ENCODE measurements at regions not wholly inside any gene's neighbourhood (a gene's known extent, or its start where the extent isn't known, plus 50 kb on each side); places are given as distances from the start of the nearest gene placed in this dataset.
A peak's percentile ranks its signal among the peaks of the same experiment; 100 is the strongest.

- H3K9ac ChIP-seq (ENCODE audit: insufficient read length, low read depth): no peak overlapping the region
- no peaks in the 10 kb centered on the region for H3K36me3 ChIP-seq (ENCODE audit: insufficient read depth, insufficient read length, low read length)
- H3K27me3 ChIP-seq (ENCODE audit: insufficient read depth, insufficient read length): no peaks in the 10 kb centered on the region
- no peak for TF ChIP-seq ZNF274 (IDR thresholded peaks at IDR 0.05; ENCODE audit: low read depth, low read length)
- TF ChIP-seq SUZ12 (IDR thresholded peaks at IDR 0.05; ENCODE audit: extremely low read depth, insufficient read depth, insufficient read length): no peak
- TF ChIP-seq YY1 (IDR thresholded peaks at IDR 0.05; ENCODE audit: insufficient read depth, insufficient read length): no peak
- no peaks in the 10 kb centered on the region for H3K9me3 ChIP-seq (ENCODE audit: insufficient read depth, low read length)
- H3K4me1 ChIP-seq (ENCODE audit: insufficient read depth, insufficient read length): no peaks in the 10 kb centered on the region
- DNase-seq (ENCODE audit: low read depth, low spot score): peak; percentile 27
- H3K4me3 ChIP-seq (ENCODE audit: insufficient read length, low read depth): no peak overlapping the region
These were observed 353.9 kb upstream of the TENM4 start for GRCh38 chr11:79794484-79795393.

GRCh38 chr11:79794057-79794456 is 353.2 kb upstream of the TENM4 start:
- TF ChIP-seq ZNF274 (IDR thresholded peaks at IDR 0.05; ENCODE audit: low read depth, low read length): no peak
- no peak for TF ChIP-seq YY1 (IDR thresholded peaks at IDR 0.05; ENCODE audit: insufficient read depth, insufficient read length)
- no peak for TF ChIP-seq SUZ12 (IDR thresholded peaks at IDR 0.05; ENCODE audit: extremely low read depth, insufficient read depth, insufficient read length)
- H3K36me3 ChIP-seq (ENCODE audit: insufficient read depth, insufficient read length, low read length): no peaks in the 10 kb centered on the region
- DNase-seq (ENCODE audit: low read depth, low spot score): no peak
- H3K27me3 ChIP-seq (ENCODE audit: insufficient read depth, insufficient read length): no peaks in the 10 kb centered on the region
- no peak overlapping the region for H3K4me3 ChIP-seq (ENCODE audit: insufficient read length, low read depth)
- no peaks in the 10 kb centered on the region for H3K9me3 ChIP-seq (ENCODE audit: insufficient read depth, low read length)
- no peaks in the 10 kb centered on the region for H3K4me1 ChIP-seq (ENCODE audit: insufficient read depth, insufficient read length)
- no peak overlapping the region for H3K9ac ChIP-seq (ENCODE audit: insufficient read length, low read depth)

- Histone ChIP-seq H3K27me3 (ENCODE audit: insufficient read depth, insufficient read length) (no peaks in the 10 kb centered on the region), H3K36me3 (ENCODE audit: insufficient read depth, insufficient read length, low read length) (no peaks in the 10 kb centered on the region), H3K4me1 (ENCODE audit: insufficient read depth, insufficient read length) (no peaks in the 10 kb centered on the region), H3K9ac (ENCODE audit: insufficient read length, low read depth) (no peak overlapping the region), H3K9me3 (ENCODE audit: insufficient read depth, low read length) (no peaks in the 10 kb centered on the region), H3K4me3 (ENCODE audit: insufficient read length, low read depth) (no peak overlapping the region)
- no peak for TF ChIP-seq YY1 (IDR thresholded peaks at IDR 0.05; ENCODE audit: insufficient read depth, insufficient read length)
- TF ChIP-seq ZNF274 (IDR thresholded peaks at IDR 0.05; ENCODE audit: low read depth, low read length): no peak
- TF ChIP-seq SUZ12 (IDR thresholded peaks at IDR 0.05; ENCODE audit: extremely low read depth, insufficient read depth, insufficient read length): no peak
- DNase-seq (ENCODE audit: low read depth, low spot score): no peak
These were observed 346.1 kb upstream of the TENM4 start for GRCh38 chr11:79786961-79787360.

- H3K9ac ChIP-seq (ENCODE audit: insufficient read length, low read depth): no peak overlapping the region
- TF ChIP-seq ZNF274 (IDR thresholded peaks at IDR 0.05; ENCODE audit: low read depth, low read length): no peak
- no peak for TF ChIP-seq SUZ12 (IDR thresholded peaks at IDR 0.05; ENCODE audit: extremely low read depth, insufficient read depth, insufficient read length)
- TF ChIP-seq YY1 (IDR thresholded peaks at IDR 0.05; ENCODE audit: insufficient read depth, insufficient read length): no peak
- DNase-seq (ENCODE audit: low read depth, low spot score): no peak
- H3K4me1 ChIP-seq (ENCODE audit: insufficient read depth, insufficient read length): no peaks in the 10 kb centered on the region
- H3K27me3 ChIP-seq (ENCODE audit: insufficient read depth, insufficient read length): no peaks in the 10 kb centered on the region
- H3K9me3 ChIP-seq (ENCODE audit: insufficient read depth, low read length): no peaks in the 10 kb centered on the region
- H3K4me3 ChIP-seq (ENCODE audit: insufficient read length, low read depth): no peak overlapping the region
- H3K36me3 ChIP-seq (ENCODE audit: insufficient read depth, insufficient read length, low read length): no peaks in the 10 kb centered on the region
These were observed 343.0 kb upstream of the TENM4 start for GRCh38 chr11:79783833-79784232.

- H3K9me3 ChIP-seq (ENCODE audit: insufficient read depth, low read length): no peaks in the 10 kb centered on the region
- no peaks in the 10 kb centered on the region for H3K27me3 ChIP-seq (ENCODE audit: insufficient read depth, insufficient read length)
- H3K9ac ChIP-seq (ENCODE audit: insufficient read length, low read depth): no peak overlapping the region
- no peak for TF ChIP-seq YY1 (IDR thresholded peaks at IDR 0.05; ENCODE audit: insufficient read depth, insufficient read length)
- TF ChIP-seq SUZ12 (IDR thresholded peaks at IDR 0.05; ENCODE audit: extremely low read depth, insufficient read depth, insufficient read length): no peak
- TF ChIP-seq ZNF274 (IDR thresholded peaks at IDR 0.05; ENCODE audit: low read depth, low read length): no peak
- DNase-seq (ENCODE audit: low read depth, low spot score): no peak
- no peaks in the 10 kb centered on the region for H3K4me1 ChIP-seq (ENCODE audit: insufficient read depth, insufficient read length)
- H3K36me3 ChIP-seq (ENCODE audit: insufficient read depth, insufficient read length, low read length): no peaks in the 10 kb centered on the region
- H3K4me3 ChIP-seq (ENCODE audit: insufficient read length, low read depth): no peak overlapping the region
These were observed 327.5 kb upstream of the TENM4 start for GRCh38 chr11:79768343-79768742.

- no peak overlapping the region for H3K4me3 ChIP-seq (ENCODE audit: insufficient read length, low read depth)
- H3K36me3 ChIP-seq (ENCODE audit: insufficient read depth, insufficient read length, low read length): no peaks in the 10 kb centered on the region
- H3K27me3 ChIP-seq (ENCODE audit: insufficient read depth, insufficient read length): no peaks in the 10 kb centered on the region
- TF ChIP-seq ZNF274 (IDR thresholded peaks at IDR 0.05; ENCODE audit: low read depth, low read length) (no peak), YY1 (IDR thresholded peaks at IDR 0.05; ENCODE audit: insufficient read depth, insufficient read length) (no peak), SUZ12 (IDR thresholded peaks at IDR 0.05; ENCODE audit: extremely low read depth, insufficient read depth, insufficient read length) (no peak)
- no peaks in the 10 kb centered on the region for H3K4me1 ChIP-seq (ENCODE audit: insufficient read depth, insufficient read length)
- no peak overlapping the region for H3K9ac ChIP-seq (ENCODE audit: insufficient read length, low read depth)
- no peaks in the 10 kb centered on the region for H3K9me3 ChIP-seq (ENCODE audit: insufficient read depth, low read length)
- peak; percentile 5 for DNase-seq (ENCODE audit: low read depth, low spot score)
These were observed 321.6 kb upstream of the TENM4 start for GRCh38 chr11:79762279-79762921.

GRCh38 chr11:79758325-79758724 is 317.5 kb upstream of the TENM4 start:
- no peak overlapping the region for H3K9ac ChIP-seq (ENCODE audit: insufficient read length, low read depth)
- no peaks in the 10 kb centered on the region for H3K36me3 ChIP-seq (ENCODE audit: insufficient read depth, insufficient read length, low read length)
- no peaks in the 10 kb centered on the region for H3K4me1 ChIP-seq (ENCODE audit: insufficient read depth, insufficient read length)
- TF ChIP-seq SUZ12 (IDR thresholded peaks at IDR 0.05; ENCODE audit: extremely low read depth, insufficient read depth, insufficient read length) (no peak), ZNF274 (IDR thresholded peaks at IDR 0.05; ENCODE audit: low read depth, low read length) (no peak), YY1 (IDR thresholded peaks at IDR 0.05; ENCODE audit: insufficient read depth, insufficient read length) (no peak)
- no peak overlapping the region for H3K4me3 ChIP-seq (ENCODE audit: insufficient read length, low read depth)
- no peak for DNase-seq (ENCODE audit: low read depth, low spot score)
- H3K27me3 ChIP-seq (ENCODE audit: insufficient read depth, insufficient read length): no peaks in the 10 kb centered on the region
- H3K9me3 ChIP-seq (ENCODE audit: insufficient read depth, low read length): no peaks in the 10 kb centered on the region
